GM21367 (cell line): ENCODE measurements at regions not wholly inside any gene's neighbourhood (a gene's known extent, or its start where the extent isn't known, plus 50 kb on each side); places are given as distances from the start of the nearest gene placed in this dataset.

Source experiments
- ATAC-seq: cut with Tn5 transposase; IDR thresholded peaks from one replicate; pipeline ENCODE4 v1.9.1; 2021; ENCODE audit not compliant: unreplicated experiment

DNA sequence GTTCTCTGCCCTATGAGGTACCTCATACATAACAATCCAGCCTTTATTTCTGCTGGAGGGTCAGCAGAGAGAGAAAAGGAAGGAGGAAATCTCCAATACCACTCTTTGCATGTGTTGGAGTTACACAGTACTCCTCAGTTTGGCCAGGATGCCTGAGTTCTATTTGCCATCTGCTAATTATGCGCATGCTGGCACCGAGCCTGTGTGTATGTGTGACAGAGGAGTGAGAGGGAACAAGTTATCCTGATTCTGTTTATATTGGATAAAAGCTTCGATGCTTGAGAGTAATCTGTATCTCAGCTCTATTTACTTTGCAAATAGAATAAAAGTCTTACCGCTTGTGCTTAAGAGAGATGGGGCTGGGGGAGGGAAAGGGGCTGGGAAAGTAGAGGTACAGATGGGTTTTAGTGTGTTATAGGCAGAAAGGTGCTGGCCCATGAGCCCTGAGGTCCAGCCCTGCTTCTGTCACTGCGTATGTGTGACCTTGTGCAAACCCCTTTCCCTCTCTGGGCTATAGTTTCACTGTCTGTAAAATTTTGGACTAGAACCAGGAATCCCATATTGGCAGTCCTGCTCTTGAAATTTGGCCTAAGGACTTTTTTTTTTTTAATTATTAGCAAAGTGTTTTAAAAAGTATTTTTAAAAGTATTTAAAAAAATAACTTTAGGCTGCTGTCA is 54.5 kb upstream of the PLXNA2 start:
- no peak for ATAC-seq

DNA sequence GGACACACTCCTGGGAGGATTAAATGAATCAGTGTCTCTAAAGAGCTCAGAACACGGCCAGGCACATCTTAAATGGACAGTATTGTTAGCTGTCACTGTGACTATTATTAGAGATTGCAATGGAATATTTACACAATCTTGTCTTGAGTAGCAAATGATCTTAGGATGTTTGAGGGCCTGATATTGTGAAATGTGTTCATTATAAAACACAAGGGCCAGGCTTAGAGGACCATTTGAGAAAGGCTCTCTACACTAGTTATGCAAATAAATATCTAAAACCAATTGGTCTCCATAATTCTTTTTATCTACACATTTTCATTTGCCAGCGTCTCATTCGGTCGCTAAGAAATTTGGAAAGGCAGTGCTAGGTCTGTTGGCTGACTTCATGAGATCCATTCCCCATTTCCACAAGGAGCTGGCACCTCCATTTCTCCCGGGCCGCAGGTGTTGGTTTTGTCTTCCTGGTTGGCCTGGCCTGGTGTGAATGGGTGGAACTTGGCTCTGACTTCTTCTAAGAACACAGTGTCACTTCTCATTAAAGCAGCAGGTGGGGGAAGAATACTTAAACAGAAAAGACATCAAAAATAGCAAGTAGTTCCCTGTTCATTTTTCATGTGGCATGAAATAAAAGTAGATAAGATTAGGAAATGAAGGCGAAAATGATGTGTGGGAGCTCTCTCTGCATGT is 56.0 kb upstream of the PLXNA2 start:
- ATAC-seq = no peak

DNA sequence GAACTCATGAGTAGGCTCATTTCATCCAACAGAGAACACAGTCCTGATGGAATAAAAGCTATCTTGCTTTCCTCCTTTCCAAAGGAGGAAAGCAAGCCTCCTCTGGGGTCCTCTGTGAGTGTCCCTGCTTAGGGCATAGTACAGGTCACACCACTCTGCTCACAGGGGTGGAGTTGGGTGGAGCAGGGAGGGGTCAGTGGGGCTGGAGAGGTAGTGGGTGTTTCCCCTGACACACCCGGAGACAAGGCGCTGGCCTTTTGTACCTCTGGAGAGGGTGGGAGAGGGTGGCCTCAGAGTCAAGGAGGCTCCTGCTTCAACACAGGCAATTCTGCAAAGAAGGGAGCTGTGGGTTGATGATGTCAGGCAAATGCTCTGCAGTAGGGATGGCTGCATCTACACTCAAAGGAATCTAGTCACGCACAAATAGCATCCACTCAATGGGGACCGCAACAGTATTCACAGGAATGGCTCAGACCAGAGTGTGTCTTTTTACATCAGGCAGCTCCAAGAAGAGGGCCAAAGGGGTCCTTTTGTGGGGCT is 58.6 kb upstream of the PLXNA2 start:
- no peak for ATAC-seq

DNA sequence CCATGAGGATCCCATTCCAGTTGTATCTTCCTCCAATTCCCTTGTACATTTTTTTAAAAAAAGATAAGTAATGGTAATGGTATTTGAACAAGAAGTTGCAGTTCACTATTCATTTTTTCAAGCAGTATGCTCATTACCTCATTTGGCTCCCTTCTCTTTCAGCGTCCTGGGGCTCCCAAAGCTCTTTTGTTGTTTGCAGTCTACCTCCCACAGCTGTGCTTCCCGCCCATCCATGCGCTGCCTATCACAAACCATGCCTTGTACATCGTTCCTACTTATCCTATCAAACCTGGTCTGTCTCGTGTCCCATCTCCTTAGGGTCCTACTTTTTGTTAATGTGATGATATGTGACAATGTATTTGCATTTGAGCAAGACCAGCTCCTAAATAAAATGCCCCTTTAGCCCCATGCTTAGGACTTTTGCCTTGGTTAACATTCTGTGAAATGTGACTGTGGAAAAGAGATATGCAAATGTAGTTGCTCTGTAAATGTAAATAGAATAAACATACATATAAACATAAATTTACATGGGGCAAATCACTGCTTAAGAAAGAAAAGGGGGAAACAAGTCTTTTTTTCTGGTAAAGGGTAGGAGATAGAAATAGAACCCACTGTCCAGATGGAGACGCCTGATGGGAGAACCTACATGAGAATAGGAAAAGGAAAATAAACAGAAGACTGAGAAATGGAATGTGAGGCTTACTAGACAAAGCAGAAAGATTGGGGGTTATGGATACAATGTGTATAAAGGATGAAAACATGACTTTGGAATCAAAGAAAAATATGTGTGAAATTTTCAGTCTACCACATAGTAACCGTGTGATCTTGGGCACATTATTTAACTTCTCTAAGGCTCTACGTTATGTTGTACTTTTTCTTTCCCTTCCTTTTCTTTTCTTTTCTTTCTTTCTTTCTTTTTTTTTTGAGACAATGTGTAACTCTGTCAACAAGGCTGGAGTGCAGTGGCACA is 59.8 kb upstream of the PLXNA2 start:
- no peak for ATAC-seq

DNA sequence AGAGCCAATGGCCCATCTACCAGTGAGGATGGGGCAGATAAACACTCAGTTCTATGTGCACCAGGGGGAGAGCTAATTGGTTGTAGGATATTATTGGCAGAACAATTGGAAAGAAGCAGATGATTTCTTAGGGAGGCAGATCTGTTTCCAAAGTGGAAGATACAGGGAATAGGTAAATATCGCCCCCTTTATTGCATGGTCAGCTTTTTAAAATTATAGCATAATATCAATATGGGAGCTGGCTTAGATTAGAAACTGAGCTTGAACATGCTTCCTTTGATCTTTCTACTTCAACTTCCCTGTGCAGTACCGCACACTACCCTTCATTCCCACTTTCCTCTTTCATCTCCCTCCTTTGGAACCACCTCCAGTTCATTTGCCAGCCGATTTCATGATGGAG is 64.0 kb upstream of the PLXNA2 start:
- ATAC-seq = no peak

DNA sequence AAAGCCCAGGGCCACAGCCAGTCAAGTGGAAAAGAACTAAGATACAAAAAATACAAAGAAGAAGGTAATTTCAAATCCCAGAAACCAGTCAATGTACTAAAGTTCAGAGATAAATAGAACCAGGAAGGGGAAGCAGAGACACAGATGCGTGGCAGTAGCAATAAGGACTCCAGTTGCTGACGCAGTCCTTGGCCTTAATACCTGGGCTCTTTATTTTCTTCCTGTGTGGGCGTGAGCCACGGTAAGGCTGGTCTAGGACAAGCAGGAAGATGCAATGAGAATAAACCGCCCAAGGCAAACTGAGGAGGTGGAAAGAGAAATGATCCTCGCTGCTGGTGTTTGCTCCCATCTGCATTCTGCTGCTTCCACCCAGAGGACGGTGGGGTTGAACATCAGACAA is 65.6 kb upstream of the PLXNA2 start:
- no peak for ATAC-seq

DNA sequence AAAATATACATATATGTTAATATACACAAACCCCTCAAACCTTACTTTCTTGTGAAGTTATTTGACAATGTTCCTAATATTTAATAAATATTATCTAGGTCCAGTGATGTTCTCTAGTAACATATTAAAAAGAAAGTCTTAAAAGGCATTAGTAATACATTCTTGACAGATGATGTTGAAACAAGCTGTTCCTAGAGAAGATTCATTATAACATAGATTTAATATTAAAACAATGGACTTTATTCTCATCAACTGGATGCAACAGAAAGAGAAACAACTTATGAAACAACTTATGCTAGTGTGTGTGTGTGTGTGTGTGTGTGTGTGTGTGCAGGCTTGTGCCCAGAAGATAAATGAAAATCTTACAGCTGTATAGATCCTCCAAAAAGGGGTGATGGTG is 68.5 kb upstream of the PLXNA2 start:
- ATAC-seq = no peak

DNA sequence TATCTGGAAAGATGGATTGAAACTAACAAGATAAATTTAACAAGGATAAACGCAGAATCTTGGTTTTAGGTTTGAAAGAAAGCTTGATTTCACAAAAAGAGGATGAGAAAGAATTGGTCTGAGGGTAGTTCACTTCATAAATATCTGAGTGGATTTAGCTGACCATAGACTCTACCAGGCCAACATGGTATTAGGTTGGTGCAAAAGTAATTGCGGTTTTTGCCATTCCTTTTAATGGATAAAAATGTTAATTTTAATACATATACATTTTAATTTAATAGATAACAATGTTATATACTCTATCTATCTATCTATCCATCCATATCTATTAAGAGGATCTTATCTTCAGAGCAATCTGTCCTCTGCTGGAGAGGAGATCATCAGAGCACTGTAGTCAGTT is 70.2 kb upstream of the PLXNA2 start:
- ATAC-seq = no peak

DNA sequence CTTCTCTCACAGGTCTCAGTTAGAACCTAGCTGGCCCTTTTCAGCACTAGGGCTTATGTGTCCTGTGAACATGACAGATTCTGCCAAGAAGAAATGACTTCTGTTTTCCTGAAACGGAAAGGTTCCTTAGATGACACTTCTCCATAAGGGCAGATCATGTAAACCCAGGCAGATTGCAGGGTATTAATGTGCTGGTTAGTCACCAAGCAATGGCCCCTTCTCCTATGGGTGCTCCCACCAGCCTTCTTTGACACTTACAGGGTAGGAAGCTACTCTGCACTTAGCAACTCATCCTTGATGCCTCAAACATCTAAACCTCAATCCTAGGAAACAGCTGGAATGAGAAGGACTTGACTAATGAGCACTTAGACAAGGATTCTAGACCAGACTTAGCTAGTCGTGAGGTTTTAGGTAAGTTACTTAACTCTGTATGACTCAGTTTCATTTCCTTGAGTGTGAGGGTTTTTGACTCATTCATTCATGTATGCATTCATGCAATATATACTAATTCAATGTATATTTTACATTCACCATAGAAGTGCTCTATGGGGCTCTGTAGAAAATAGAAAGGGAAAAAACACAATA is 74.1 kb upstream of the PLXNA2 start:
- no peak for ATAC-seq

DNA sequence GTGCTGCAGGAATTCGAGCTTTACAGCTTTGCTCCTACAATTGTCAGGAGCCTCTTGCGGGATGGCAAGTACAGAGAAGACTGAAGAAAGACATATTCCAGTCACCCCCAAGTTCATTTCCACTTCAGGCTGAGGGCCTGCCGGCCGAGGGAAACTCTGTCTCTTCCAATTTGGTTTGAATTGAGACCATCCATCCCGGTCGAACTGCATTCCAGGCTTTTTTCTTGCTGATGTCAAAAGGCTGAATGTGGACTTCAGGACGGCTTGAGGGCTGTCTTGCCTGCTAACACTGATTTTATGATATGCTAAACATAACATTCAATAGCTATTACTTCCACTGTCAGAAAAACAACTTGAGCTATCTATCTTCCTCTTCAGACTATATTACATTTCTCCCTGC is 79.8 kb upstream of the PLXNA2 start:
- no peak for ATAC-seq

DNA sequence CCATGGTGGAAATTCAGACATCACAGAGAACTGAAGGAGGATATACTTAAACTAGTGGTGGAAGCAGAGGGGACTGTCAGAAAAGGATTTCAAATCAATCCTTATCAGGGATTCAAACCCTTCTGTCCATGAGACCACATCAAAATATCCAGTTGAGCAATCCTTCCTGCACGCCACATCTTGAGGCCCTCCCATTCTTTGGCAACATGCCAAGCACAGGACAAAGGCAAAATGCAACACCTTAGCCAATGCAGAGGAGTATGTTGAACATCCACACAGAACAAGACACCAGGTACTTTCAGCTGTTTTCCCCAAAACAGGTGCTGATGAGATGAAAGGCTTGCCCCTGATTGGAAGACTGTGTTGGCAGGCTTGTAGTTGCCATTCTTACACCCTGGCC is 81.8 kb upstream of the PLXNA2 start:
- ATAC-seq = no peak

DNA sequence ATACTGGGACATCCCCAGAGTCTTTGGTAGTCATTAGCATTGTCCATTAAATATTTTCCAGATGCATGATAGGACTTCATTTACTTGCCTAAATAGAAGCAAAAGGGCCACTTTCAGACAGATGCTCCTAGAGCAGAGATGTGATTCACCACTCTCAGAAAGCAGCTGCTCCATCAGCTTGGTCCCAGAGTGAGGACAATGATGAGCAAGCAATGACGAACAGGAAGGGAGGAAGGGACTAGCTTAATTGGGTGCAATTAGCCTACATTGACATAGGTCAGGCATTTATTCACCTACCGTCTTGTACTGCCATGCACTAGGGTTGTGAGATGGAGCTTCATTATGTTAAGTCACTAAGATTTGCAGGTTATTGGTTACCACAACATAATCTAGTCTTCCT is 85.1 kb upstream of the PLXNA2 start:
- ATAC-seq = no peak

DNA sequence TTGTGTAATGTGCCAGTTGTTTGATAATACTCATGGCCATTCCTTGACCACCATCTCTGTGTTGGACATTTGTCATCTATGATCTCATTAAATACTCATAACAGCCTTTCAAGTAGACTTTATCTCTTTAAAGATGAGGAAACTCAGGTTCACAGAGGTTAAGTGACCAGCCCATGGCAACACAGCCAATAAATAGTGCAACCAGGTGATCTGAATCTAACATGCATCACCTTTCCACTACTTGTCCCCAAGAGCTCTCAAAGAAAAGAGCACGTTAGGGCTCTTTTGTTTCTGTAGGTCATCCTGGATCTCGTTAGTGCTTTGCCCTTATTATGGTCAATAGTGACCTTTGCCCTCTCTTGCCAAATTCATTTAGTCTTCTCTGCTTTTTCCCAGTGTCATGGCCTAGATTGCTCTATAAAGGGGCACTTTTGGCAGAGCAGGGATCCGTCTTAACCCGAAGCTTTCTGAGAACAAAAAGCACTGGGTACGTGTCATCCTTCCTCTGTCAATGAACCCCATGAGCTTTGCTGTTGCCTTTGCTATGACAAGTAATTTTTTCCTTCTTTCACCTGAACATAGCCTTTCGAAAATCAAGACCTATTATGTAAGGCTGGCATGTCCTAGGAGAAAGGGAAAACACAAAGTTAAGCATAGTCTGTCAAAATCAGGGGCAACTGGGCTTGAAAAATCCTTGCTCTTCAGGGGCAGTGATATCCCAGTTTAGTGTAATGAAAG is 88.0 kb upstream of the PLXNA2 start:
- no peak for ATAC-seq

DNA sequence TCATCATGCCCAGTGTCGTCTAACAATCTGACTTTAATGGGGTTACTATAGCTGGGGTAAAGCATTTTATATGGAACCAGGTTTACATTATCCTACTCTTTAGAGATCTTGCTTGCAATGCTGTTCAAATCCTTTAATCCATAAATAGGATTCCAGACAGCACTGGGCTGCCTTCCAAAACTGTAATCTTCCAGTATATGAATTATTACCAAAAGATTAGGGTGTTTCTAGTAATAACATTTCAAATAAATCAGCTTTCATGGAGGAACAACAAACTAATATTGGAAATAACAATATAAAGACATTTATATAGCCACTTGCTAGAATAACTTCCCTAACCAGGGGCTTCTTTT is 88.6 kb upstream of the PLXNA2 start:
- no peak for ATAC-seq

DNA sequence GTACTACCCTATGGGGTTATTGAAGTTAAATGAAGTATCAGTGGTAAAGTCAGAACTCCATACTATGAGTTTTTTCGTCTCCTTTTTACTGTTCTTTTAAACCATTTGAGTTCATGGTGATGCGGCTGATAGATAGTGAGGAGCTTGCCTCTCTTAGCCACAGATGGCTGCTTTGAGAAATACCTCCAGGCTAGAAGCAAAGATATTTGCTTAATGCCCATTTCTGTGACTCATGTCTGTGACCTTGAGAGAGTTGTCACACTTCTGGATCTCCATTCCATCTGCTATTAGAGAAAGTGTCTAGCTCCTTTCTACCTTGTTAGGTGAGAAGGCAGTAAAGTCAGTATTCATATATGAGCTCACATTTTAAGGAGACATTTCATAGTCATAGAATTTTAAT is 89.5 kb upstream of the PLXNA2 start:
- ATAC-seq = no peak

DNA sequence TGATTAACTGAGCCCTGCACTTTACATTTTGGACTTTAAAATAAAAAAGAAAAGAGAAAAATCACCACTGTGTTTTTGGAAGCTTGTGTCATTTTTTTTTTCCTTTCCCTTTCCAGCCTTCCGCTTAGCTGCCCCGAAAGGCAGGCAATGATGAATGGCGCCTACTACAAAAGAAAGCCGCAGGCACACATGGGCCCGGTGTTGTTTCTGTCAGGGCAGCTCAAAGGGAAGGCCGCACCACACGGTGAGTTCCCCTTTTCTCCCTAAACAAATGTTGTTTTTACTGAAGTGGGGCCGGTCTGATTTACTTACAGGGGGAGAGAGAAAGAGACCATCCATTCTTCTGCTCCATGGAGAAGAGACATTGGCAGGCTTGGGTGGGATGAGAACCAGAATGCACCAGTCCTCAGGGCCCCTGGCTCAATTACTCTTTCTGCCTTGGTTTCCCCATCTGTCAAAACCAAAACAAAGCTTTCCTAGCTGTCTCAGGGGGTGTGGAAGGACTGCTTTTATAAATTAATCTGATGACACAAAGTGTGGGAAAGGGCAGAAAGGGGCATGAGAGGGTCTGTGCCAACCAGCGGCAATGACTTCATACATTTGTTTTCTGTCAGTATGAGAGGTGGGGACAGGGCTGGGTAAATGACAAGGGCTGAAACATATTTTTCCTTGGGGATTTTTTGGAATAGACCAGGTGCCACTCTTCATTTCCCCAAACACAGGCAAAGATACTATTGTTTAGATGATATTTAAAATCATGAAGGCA is 91.4 kb upstream of the PLXNA2 start:
- no peak for ATAC-seq

DNA sequence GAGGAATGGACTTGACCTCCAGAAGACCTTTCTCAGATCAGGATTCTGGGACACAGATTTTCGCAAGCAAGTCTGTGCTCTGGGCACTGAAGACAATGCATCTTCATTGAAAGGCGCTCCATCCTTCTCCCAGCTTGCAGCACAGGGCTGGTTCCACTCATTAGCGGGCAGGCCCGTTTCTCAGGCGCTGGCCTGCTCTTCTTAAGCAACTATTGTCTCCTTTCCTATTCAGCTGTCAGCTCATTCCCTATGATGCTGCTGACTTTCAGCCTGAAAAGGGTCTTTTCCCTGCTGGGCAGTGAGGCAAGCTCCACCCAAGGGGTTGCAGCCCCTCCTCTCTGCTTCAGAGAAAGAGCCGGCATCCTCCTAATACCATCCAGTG is 91.9 kb upstream of the PLXNA2 start:
- ATAC-seq = no peak

DNA sequence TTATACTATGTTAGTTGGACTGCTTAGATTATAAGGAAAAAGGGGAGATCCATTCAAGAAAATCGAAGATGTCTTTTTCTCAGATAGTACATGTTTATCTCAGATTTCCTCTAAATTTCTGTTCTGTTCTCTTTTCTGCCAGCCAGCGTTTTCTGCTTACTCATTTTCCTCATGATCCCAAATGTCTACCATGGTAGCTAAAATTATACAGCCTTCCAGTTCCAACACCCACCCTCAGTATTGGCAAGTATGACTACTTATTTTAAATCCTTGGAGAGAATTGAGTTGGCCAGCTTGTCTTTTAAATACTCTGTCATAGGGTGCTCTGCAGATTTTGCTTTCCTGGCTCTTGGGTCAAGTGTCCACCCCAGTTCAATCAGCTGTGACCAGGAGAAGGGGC is 95.7 kb upstream of the PLXNA2 start:
- no peak for ATAC-seq

DNA sequence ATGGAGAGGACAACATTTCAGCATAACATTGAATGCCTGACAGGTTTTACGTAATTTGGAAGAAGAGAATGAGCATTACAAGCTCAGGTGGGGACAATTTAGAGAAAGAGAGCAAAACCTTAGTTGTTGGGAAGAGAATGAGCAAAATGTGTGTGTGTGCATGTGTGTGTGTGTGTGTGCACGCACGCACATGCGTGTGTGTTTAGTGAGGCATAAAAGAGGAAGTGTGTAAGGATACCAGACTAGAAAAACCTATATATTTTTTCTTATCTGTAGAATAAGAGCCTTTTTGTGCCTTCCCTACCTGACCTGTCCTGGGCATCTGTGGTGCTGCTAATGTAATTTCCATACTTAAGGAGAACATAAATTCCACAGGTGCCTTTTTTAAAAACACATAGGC is 99.0 kb upstream of the PLXNA2 start:
- ATAC-seq = no peak
